Fibroblast of skin of scalp (primary cell): ENCODE measurements at regions not wholly inside any gene's neighbourhood (a gene's known extent, or its start where the extent isn't known, plus 50 kb on each side); places are given as distances from the start of the nearest gene placed in this dataset.

ENCODE experiments used
- DNase-seq: peaks from one replicate; pipeline ENCODE4 v3.0.0-alpha.2; 2013

DNA sequence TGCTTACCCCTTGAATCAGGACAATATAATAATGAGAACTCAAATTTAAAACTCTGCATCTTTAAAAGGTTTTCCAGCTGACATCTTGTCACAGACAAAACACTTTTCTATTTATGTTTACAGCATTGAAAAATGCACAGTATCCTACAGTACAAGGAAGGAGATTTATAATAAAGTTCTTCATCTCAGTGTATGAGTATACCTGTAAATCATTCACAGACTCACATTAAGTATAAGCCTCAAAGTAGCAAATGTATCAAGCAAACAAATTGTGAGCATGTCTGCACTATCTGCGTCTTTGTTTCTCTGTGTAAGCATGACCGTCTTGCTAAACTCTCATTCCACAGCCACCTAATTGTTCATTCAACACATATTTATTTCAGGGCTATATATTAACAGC lies 52.8 kb downstream of the PPP1R2C start:
- no peak for DNase-seq

DNA sequence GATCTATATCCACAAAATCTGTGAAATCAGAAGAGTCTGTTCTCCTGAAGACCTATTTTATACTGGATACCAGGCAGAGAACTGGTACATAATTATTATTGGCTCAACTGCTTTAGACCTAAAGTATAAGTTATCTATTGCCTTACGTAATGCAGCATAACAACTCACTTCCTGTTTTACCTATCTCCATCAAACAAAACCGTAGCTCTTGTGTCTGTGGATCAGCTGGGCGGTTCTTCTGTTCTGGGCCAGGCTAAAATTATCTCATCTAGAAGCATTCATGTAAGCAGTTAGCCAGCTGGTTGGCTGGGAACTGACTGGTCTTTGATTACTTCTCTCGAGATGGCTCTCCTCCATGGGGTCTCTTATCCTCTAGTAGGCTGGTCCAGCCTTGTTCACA lies 57.8 kb downstream of the PPP1R2C start:
- no peak for DNase-seq

DNA sequence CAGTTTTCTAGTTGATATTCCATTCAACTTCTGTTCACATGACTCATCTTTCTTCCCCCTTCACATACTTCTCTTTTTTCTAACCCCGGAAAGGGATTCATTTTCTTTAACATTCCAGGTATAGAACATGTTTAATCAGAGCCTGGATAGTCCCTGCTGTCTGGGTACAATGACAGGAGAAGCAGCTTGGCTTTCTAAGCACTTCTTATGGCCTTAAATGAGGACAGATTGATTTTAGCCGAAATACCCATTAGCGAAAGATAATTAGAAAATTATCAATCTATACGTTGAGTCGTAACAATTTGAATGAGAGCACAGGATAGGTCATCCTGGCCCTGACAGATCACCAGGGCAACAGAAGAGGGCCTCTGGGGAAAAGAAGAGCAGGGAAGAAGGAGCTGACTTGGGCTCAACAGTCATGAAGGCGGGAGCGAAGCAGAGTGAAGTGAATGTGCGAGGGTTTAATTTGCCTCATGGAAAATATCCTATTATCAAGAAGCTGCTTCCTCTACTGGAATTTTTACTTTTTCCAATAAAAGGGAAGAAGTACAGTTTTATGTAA lies 62.2 kb downstream of the PPP1R2C start:
- no peak for DNase-seq

DNA sequence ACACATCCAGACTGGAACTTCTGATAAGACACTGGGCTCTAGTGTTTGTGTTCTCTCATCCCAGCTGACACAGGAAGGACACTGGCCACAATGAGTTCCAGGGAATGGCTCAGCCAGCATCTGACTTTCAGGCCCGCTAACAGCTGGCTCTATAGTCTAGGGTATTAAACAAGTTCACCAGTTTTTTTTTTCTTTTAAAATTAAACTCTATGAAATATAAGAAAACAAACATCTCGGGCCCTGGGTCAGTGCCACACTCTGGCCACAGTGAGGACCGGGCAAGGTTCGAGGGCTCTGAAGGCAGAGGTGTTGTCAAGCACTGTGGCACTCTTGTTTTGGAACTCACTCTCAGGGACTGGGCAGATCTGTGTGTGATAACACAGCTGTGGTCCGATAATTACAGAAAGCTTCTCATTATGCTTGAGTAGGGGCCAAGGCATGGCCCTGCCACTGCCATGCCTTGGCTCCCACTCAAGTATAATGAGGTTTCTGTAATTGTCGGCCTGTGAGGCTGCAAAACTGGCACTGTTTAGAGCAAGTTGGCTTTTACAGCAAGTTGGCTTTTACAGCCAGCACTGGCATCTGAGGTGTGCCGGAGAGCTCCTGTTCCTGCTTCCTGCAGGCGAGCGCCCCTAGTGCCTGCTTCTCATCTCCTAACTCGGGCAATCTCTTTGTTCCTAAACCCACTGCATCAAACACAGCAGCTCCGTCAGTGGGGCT lies 62.8 kb downstream of the PPP1R2C start:
- DNase-seq = no peak

DNA sequence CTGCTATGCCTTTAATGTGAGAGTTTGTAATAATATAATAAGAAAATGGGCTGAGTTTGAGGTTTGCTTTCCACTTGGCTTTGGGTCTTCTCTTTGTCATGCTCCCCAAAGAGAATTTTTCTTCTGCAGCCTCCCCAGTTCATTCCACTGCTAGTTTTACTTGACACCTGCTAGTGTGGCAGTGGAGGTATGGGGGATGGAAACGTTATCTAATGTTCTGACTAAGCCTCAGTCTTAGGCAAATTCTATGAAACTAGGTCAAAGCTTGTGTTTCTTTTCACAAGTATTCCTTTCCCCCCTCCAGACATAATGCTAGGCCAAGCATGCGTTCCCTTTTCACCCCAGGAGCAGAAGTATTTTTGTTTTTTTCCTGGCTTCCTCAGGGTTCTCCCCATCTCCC lies 67.5 kb downstream of the PPP1R2C start:
- no peak for DNase-seq

DNA sequence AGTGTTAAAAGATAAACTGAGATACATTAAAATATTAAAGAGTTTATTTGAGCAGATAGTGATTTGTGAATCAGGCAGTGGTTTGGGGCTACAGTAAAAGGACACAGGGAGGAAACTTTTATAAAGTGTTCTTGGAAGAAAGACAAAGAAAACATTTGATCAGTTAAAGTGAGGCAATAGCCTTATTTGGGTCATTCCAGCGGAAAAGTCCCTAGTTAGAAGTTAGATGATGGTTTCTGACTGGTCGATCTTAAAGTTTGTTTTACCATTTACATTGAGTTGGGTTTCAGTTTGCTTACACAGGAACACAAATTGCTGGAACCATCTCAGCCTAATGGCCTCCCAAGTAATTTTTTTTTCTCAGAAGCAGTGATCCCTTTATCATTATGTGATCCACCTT lies 69.7 kb downstream of the PPP1R2C start:
- DNase-seq = no peak

DNA sequence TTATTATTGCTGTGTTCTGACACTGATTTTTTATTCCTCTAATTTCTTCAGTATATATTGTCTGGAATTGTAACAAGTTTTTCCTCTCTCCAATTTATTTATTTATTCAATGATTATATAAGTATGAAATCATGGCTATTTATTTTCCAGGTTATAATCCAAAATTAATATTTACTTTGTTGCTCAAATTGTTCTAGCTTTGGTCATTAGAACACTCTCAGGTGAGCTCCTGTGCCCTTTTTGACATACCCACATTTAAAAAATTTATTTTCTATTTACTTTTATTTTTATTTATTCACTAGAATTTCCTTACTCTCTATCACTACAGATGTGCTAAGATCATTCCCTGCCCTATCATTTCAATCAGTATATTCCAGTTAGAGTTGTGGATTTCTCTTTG lies 70.2 kb downstream of the PPP1R2C start:
- DNase-seq = no peak

DNA sequence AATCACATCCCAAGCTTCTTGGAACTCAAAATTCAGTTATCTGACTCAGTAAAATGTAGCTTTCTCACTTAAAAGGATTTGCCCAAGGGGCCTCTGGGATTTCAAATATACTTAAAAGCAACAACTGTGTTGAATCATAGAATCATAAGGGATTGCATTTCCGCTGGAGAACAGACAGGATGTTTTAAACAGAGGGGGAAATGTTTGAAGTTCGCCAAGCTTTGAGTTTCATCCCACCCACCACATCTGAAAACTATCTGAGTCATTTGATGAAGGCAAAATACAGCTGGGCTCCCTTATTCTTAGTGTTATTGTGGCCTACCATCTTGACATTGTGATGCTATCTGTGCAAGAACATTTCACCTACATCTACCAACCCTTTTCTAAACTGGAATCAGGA lies 73.5 kb downstream of the PPP1R2C start:
- DNase-seq = peak; percentile 38

DNA sequence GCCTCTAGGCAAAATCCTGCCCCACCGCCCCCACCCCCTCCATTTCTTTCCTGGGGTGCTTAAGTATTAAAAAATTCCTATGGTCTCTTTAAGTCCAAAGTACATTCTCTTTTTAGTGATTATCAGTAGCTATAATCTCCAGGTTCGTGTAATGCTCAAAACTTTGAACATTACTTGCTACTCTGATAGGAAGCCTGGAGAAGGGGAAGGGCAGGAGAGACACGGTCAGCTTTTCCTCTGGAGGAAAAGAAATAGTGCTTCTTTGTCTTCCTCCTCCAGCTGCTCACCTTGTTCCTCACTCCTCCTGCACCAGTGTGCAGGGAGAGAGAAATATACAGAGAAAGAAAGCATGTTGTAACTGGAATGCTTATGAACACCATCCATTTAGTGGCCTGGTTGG lies 80.4 kb downstream of the PPP1R2C start:
- DNase-seq = no peak

DNA sequence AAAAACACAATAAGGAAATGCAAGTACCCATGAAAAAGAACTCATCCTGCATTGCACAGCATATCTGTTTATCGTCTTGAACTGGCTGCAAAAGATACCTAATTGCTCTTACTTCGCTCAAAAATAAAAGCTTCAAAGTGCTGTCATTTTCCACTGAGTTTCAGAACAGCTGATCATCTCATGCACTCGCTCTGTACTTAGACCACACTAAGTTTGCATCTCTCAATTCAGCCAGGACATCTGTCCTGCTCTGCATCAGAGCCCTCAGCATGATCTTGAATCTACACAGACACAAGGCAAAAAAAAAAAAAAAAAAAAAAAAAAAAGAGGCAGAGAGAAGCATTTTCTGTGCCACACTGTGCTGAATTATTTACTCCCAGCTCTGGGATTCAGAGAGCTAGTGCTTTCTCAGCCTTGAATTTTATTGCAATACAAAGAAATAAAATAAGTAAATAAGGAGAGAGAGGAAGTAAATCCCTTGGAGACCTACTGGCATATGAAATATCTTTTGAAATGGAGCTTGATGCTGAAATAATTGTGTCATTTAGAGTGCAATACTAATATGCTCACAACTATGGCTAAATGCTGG lies 81.3 kb downstream of the PPP1R2C start:
- no peak for DNase-seq

DNA sequence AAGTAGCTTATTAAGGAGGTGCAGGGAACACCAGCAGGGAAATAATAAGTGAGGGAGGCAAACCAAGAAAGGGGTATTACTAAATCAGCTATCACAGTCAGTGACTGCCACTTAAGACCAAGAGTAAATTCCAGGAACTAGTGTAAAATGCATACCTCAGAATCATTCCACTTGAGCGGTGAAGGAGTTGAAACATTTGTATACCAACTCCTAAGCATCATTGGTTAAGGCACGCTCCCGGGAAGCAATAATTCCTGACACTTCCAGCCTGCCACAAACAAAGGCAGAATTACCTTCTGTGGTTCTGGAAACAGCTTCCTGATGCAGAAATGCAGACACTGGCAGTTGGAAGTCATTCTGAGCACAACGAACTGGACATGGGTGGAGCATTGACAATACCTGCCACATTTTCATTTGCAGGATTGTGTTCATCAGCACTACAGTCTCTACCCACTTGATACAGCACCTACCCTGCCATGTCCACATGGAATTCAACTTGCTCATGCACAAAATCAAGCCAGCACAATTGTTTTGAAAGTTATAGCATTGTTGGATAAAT lies 82.1 kb downstream of the PPP1R2C start:
- no peak for DNase-seq

DNA sequence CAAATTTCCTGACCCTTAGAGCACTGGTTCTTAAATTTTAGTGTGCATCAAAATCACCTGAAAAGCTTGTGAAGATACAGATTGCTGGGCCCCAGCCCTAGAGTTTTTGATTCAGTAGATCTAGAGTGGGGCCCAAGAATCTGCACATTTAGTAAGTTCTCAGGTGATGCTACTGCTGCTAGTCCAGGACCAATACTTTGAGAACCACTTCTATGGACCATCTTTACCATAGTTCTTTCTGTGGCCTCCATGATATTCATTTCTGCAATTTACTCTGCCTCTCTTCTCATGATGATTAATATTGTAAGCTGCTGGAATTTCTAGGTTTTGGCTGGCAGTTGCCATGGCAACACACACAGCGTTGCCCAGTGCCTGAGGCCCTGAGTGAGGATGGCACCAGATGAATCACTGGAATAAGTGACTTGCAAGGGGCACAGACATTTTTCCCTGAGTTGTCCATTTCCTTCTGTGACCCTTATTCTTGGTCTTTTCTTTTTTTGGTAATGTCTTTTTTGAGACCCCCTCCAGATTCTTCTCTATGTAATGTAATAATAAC lies 83.6 kb downstream of the PPP1R2C start:
- DNase-seq = peak; percentile 2

DNA sequence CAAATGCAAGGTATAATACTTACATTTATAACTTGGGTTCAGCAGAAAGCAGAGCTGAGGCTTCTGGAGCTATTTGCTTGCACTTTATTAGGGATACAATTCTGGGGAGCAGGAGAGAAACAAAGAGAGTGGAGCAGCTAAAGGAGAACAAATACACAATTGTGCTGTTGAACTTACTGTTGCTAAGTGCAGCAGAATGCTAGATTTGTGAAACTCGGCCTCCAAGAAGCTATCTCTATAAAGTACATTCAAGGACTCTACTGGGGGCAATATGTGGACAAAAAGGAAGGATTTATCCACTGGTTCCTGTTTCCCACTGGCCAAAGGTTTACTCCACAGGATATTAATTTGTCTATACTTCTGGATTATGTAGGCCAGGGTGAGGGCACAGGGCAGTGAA lies 86.8 kb downstream of the PPP1R2C start:
- DNase-seq = no peak

DNA sequence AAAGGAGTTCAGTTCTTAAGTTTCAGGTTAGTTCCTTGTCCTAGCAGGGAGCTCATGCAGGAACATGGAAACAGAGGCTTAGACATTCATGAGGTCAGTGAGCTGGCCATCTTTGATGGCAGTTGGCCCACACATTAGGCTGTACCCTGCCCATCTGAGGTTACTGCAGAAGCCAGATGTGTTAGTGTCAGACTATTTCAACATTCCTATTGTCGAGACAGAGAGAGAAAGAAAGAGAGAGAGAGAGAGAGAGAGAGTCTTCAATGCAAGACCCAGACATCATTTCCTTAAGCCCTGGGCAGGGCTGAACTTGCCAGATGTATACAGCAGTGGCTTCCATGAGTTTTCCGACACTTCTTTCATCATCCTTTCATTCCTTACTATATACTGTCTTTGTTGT lies 91.3 kb downstream of the PPP1R2C start:
- DNase-seq = no peak

DNA sequence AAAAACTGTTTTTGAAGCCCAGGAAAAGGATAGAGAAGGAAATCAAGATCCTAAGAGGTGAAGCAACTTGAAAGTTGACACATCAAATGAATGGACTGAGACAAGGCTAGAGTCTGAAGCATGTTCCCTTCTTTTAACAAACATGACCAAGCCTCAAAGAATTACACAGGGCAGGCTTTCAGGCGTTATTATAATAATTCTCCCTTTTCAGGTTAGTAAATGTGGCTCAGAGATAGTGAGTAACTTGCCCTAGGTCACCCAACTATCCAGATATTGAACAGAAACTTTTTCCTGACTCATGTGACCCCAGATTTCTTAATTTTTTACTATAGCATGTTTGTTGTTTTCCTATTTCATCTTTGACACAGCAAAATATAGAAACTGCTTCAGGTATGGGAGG lies 91.7 kb downstream of the PPP1R2C start:
- no peak for DNase-seq

DNA sequence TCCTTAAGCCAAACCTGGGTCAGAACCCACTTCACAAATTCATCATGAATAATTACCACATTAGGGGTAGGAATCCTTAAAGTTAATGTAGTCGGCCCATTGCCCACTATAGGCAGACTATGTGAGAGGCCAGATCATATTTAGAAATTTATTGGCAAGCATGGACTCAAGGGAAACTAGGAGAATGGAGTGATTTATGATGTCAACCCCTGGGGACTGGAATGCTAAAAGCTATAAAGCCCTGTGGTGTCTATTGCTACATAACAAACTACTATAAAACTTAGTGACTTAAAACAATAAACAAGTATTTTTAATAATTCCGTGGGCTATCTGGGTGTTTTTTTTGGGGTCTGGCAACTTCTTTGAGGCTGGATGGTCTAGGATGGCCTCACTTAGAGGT lies 93.9 kb downstream of the PPP1R2C start:
- no peak for DNase-seq

DNA sequence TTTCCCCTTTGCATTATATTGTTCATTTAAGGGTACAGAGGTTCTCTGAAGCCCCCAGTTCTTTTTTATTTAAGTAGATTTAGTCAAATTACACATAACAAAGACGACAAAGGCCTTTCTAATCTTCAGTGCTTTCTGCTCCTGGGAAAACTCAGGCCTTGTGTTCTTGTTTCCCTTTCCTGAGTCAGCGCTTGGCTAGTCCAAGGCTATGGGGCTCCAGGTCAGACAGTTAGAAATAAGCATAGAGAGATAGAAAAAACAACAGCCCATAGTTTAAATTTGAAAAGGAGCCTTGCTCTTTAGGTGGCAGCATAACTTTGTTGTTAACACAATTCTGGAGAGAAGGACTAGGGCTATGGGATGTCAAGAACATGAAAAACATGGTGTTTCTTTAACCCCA lies 97.3 kb downstream of the PPP1R2C start:
- peak; percentile 7 for DNase-seq

DNA sequence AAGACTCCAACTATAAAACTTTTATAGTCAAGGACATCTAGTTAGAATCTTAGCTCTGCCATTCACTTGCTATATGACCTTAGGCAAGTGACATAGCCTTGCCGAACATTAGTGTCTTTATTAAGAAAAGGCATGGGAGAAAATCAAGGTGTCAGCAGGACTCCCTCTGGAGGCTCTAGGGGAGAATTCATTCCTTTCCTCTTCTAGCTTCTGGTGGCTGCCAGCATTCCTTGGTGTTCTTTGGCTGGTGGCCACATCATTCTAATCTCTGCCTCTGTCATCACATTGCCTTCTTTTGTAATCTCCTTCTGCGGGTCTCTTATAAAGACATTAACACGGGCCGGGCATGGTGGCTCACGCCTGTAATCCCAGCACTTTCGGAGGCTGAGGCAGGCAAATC lies 99.8 kb downstream of the PPP1R2C start:
- DNase-seq = peak; percentile 17

DNA sequence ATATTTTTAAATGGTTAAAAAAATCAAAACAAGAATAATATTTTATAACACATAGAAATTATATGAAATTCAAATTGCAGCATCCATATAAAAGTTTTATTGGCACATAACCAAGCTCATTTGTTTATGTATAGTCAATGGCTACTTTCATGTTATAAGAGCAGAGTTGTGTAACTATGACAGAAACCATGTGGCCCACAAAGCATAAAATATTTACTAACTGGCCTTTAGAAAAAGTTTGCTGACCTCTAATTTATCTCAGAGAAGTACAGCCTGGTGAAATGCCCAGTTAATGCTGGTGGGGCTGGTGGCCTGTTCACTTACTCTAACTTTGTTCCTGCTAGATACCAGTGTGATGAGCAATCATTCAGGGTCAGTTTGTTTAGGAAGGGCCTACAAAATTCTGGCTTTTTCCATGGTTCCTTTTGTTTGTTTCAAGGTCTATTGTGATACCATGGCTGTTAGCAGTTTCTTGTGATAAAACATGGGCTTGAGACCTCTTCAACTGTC lies 104.6 kb downstream of the PPP1R2C start:
- no peak for DNase-seq

DNA sequence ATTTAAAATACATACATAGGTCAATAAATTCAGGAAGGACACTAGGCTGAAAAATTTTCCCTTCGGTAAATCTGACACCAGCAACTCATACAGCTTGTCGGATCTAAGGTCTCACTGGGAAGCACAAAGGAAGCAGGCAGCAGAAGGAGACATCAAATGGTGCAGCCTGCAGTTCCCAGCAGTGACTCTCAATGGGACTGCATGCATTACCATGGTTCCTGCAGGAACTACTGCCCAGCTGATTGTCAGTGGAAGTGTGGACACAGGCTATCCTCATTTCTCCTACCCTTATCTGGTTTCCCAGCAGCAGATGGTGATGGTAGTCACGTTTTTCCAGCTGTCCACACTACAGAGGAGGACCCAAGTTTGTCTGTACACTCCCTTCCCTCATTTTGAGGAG lies 113.3 kb downstream of the PPP1R2C start:
- no peak for DNase-seq

DNA sequence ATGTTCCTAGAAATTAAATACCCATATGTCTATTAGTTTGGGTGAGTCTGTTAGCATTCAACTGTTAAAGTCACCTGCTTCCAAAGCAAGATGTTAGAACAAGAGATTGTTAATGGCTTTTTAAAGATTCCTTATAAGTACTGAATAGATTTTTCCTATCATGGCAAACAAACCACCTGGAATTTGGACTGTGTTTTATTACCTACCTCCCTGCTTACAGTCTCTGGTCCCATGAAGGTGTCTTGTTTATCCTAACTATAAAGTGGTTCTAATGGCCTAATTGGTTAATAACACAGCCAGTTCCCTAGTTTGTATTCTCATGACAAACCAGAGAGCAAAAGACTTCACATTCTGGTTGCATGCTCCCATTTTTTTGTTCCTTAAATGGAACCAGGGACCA lies 149.5 kb downstream of the PPP1R2C start:
- DNase-seq = no peak

DNA sequence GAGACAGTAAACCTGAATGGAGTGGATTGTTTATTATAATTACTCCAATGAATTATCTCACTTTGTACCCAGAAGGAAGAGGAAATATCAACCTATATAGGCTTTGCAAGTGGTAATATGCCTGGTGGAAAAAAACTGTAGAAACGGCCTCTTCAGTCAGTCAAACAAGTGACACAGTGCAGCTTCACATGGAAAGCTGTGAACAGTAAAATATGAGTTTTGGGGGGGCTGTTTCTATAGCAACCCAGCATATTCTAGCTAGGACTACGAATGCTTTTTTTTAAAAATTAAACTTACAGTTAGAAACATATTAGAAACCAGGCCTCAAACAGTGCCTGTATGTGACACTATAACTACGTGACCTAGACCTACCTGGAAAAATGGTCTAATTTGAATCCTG lies 150.1 kb downstream of the PPP1R2C start:
- DNase-seq = no peak

DNA sequence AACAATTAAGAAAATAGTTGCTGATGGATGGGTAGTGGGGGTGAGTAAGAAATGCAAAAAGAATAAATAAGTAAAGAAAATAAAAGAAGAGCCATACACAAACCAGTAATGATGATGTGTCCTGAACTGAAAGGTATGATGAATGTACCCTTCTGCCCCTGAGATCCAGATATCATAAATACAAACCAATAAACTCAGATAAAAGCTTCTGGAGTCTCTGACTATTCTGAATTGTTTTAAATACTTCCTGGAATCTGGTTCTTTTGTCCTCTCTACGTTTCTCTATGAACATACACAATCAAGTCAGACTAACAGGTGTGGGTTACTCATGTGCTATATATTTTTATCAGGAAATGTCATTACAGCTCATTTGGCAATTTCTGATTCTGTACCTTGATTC lies 153.4 kb downstream of the PPP1R2C start:
- DNase-seq = no peak

DNA sequence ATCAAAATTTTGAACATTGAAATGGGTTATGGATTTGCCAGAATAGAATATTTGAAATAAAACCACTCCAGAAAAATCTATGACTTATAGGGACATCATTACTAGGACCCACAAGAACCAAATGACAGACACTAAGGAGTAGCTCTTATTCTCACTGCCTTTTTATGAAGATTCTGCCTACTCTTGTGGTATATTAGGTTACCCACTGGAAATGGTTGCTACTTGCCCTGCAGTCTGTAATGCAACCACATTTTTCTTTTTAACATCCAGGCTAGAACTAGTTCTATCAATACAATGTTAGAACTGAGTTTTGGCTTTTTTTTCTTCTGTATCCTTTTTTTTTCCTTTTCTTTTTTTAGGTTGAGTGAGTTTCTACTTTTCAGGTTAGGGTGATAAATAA lies 158.9 kb downstream of the PPP1R2C start:
- DNase-seq = no peak
